ENCODE measurements at regions not wholly inside any gene's neighbourhood (a gene's known extent, or its start where the extent isn't known, plus 50 kb on each side); places are given as distances from the start of the nearest gene placed in this dataset.

- Histone ChIP-seq H3K27ac (ENCODE audit: low read depth in 1 of 2, low read length in 2 of 2) (no peak overlapping the region), H3K4me3 (ENCODE audit: low read depth in 1 of 3, low read length in 3 of 3) (no peak overlapping the region), H3K36me3 (ENCODE audit: control insufficient read depth in 4 of 4, insufficient read depth in 3 of 4, low read depth in 1 of 4, low read length in 3 of 4) (no peaks in the 10 kb centered on the region), H3K9ac (ENCODE audit: low read depth in 1 of 2, low read length in 2 of 2) (no peak overlapping the region), H3K9me3 (ENCODE audit: control insufficient read depth in 4 of 4, low read length in 3 of 4) (no peaks in the 10 kb centered on the region), H3K4me1 (ENCODE audit: control insufficient read depth in 4 of 4, insufficient read depth in 4 of 4, low read length in 3 of 4) (no peaks in the 10 kb centered on the region), H3K27me3 (ENCODE audit: control insufficient read depth in 4 of 4, insufficient read depth in 4 of 4, low read length in 3 of 4) (no peaks in the 10 kb centered on the region)
- DNase-seq (ENCODE audit: low spot score) = no peak
- 93% methylated on average over 2 of the region's 2 CpGs for WGBS
- TF ChIP-seq NR2F2 (IDR thresholded peaks at IDR 0.05) (no peak), FOXA2 (IDR thresholded peaks at IDR 0.05) (no peak), RXRA (IDR thresholded peaks at IDR 0.05) (no peak)
Observed at GRCh38 chr6:113344969-113345368, 512.2 kb upstream of the MARCKS start.

GRCh38 chr6:113347436-113347835, 509.7 kb upstream of the MARCKS start:
- no peaks in the 10 kb centered on the region for H3K9me3 ChIP-seq (ENCODE audit: control insufficient read depth in 4 of 4, low read length in 3 of 4)
- H3K27me3 ChIP-seq (ENCODE audit: control insufficient read depth in 4 of 4, insufficient read depth in 4 of 4, low read length in 3 of 4) = no peaks in the 10 kb centered on the region
- no peaks in the 10 kb centered on the region for H3K36me3 ChIP-seq (ENCODE audit: control insufficient read depth in 4 of 4, insufficient read depth in 3 of 4, low read depth in 1 of 4, low read length in 3 of 4)
- H3K27ac ChIP-seq (ENCODE audit: low read depth in 1 of 2, low read length in 2 of 2) = no peak overlapping the region
- WGBS = 78% methylated on average over 3 of the region's 3 CpGs
- peaks cover 0 to 1% (median 0%) of the 10 kb centered on the region in 4 donors for H3K4me1 ChIP-seq (ENCODE audit: control insufficient read depth in 4 of 4, insufficient read depth in 4 of 4, low read length in 3 of 4)
- no peak overlapping the region for H3K4me3 ChIP-seq (ENCODE audit: low read depth in 1 of 3, low read length in 3 of 3)
- TF ChIP-seq, protein P1, sequence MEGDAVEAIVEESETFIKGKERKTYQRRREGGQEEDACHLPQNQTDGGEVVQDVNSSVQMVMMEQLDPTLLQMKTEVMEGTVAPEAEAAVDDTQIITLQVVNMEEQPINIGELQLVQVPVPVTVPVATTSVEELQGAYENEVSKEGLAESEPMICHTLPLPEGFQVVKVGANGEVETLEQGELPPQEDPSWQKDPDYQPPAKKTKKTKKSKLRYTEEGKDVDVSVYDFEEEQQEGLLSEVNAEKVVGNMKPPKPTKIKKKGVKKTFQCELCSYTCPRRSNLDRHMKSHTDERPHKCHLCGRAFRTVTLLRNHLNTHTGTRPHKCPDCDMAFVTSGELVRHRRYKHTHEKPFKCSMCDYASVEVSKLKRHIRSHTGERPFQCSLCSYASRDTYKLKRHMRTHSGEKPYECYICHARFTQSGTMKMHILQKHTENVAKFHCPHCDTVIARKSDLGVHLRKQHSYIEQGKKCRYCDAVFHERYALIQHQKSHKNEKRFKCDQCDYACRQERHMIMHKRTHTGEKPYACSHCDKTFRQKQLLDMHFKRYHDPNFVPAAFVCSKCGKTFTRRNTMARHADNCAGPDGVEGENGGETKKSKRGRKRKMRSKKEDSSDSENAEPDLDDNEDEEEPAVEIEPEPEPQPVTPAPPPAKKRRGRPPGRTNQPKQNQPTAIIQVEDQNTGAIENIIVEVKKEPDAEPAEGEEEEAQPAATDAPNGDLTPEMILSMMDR (IDR thresholded peaks at IDR 0.05; ENCODE audit: low read depth, low read length, missing input control) = no peak
- TF ChIP-seq FOXA2 (IDR thresholded peaks at IDR 0.05) = no peak
- no peak for TF ChIP-seq NR2F2 (IDR thresholded peaks at IDR 0.05)
- no peak for TF ChIP-seq REST (IDR thresholded peaks at IDR 0.05)
- TF ChIP-seq, protein P2, sequence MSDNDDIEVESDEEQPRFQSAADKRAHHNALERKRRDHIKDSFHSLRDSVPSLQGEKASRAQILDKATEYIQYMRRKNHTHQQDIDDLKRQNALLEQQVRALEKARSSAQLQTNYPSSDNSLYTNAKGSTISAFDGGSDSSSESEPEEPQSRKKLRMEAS (IDR thresholded peaks at IDR 0.05) = no peak
- no peak for TF ChIP-seq EGR1 (IDR thresholded peaks at IDR 0.05; ENCODE audit: low read depth in 2 of 2)
- TF ChIP-seq SP1 (IDR thresholded peaks at IDR 0.05) = no peak
- no peak for TF ChIP-seq RXRA (IDR thresholded peaks at IDR 0.05)
- TF ChIP-seq HNF4G (IDR thresholded peaks at IDR 0.05) = no peak
- no peak for TF ChIP-seq HNF4A (conservative IDR thresholded peaks at IDR 0.05)
- TF ChIP-seq FOXA1 (IDR thresholded peaks at IDR 0.05) = no peak
- TF ChIP-seq, protein P3, sequence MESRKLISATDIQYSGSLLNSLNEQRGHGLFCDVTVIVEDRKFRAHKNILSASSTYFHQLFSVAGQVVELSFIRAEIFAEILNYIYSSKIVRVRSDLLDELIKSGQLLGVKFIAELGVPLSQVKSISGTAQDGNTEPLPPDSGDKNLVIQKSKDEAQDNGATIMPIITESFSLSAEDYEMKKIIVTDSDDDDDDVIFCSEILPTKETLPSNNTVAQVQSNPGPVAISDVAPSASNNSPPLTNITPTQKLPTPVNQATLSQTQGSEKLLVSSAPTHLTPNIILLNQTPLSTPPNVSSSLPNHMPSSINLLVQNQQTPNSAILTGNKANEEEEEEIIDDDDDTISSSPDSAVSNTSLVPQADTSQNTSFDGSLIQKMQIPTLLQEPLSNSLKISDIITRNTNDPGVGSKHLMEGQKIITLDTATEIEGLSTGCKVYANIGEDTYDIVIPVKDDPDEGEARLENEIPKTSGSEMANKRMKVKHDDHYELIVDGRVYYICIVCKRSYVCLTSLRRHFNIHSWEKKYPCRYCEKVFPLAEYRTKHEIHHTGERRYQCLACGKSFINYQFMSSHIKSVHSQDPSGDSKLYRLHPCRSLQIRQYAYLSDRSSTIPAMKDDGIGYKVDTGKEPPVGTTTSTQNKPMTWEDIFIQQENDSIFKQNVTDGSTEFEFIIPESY (IDR thresholded peaks at IDR 0.05) = no peak
- no peak for TF ChIP-seq YY1 (IDR thresholded peaks at IDR 0.05)
- no peak for TF ChIP-seq RAD21 (IDR thresholded peaks at IDR 0.05)
- TF ChIP-seq, protein P4, sequence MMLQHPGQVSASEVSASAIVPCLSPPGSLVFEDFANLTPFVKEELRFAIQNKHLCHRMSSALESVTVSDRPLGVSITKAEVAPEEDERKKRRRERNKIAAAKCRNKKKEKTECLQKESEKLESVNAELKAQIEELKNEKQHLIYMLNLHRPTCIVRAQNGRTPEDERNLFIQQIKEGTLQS (IDR thresholded peaks at IDR 0.05) = no peak
- TF ChIP-seq JUND (IDR thresholded peaks at IDR 0.05) = no peak
- TF ChIP-seq GABPA (IDR thresholded peaks at IDR 0.05 in 1 of 2, conservative IDR thresholded peaks at IDR 0.05 in 1 of 2) = no peak
- TF ChIP-seq TAF1 (conservative IDR thresholded peaks at IDR 0.05) = no peak
- no peak overlapping the region for H3K9ac ChIP-seq (ENCODE audit: low read depth in 1 of 2, low read length in 2 of 2)
- DNase-seq (ENCODE audit: low spot score) = no peak
